Ishikawa (cell line): ENCODE measurements at regions not wholly inside any gene's neighbourhood (a gene's known extent, or its start where the extent isn't known, plus 50 kb on each side); places are given as distances from the start of the nearest gene placed in this dataset.

Experiments
- EP300 ChIP-seq: IDR thresholded peaks from 2 replicates; pipeline ENCODE4 v1.6.1; 2012; ENCODE audit warnings: borderline replicate concordance
- FOXM1 ChIP-seq: IDR thresholded peaks from 2 replicates; pipeline ENCODE4 v1.6.1; 2012; ENCODE audit warnings: low read depth, borderline replicate concordance
- MAX ChIP-seq: IDR thresholded peaks from 2 replicates; pipeline ENCODE4 v1.6.1; 2012
- RAD21 ChIP-seq: IDR thresholded peaks from 2 replicates; pipeline ENCODE4 v1.6.1; 2012; ENCODE audit warnings: low read depth
- TAF1 ChIP-seq: IDR thresholded peaks from 2 replicates; pipeline ENCODE4 v1.6.1; 2012; ENCODE audit warnings: low read depth, mild to moderate bottlenecking
- TCF12 ChIP-seq: IDR thresholded peaks from 2 replicates; pipeline ENCODE4 v1.6.1; 2012; ENCODE audit warnings: low read depth
- TEAD4 ChIP-seq: IDR thresholded peaks from 2 replicates; pipeline ENCODE4 v1.6.1; 2012
- USF1 ChIP-seq: IDR thresholded peaks from 2 replicates; pipeline ENCODE4 v1.6.1; 2012
- YY1 ChIP-seq: IDR thresholded peaks from 2 replicates; pipeline ENCODE4 v1.6.1; 2012; ENCODE audit warnings: low read depth

- TF ChIP-seq FOXM1 (no peak), YY1 (no peak), EP300 (no peak), TCF12 (no peak), USF1 (no peak), RAD21 (no peak), MAX (no peak), TAF1 (no peak), TEAD4 (no peak)
Measured at GRCh38 chr10:130407052-130407451, 270.9 kb downstream of the GLRX3 start.
